GM21423 (cell line): ENCODE measurements at regions not wholly inside any gene's neighbourhood (a gene's known extent, or its start where the extent isn't known, plus 50 kb on each side); places are given as distances from the start of the nearest gene placed in this dataset.
"Not testable (repeated sequence)": the region's sequence is repeated elsewhere in the genome, so short reads cannot be mapped to it uniquely, and the experiment has no call there.

Source experiments
- ATAC-seq: cut with Tn5 transposase; IDR thresholded peaks from one replicate; pipeline ENCODE4 v1.9.1; 2021; ENCODE audit warnings: mild to moderate bottlenecking, moderate library complexity; ENCODE audit not compliant: unreplicated experiment

DNA sequence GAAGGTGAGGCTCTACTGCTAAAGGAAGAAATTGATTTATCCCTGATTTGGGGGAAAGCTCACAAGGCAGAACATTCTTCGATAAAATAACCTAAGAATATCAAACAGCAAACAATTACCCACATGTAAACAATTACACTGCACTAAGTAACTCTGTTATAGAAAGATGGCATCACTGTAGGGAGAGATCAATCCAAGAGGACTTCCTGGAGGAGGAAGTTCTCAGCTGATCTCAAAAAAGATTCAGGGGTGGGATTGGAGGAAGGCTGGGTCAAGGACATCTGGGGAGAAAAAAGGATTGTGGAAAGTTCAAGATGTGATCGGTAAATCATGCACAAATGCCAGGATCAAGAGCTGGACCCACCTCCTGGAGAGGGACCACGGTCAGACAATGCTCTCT is 361.0 kb upstream of the SULF2 start:
- ATAC-seq, result no peak

DNA sequence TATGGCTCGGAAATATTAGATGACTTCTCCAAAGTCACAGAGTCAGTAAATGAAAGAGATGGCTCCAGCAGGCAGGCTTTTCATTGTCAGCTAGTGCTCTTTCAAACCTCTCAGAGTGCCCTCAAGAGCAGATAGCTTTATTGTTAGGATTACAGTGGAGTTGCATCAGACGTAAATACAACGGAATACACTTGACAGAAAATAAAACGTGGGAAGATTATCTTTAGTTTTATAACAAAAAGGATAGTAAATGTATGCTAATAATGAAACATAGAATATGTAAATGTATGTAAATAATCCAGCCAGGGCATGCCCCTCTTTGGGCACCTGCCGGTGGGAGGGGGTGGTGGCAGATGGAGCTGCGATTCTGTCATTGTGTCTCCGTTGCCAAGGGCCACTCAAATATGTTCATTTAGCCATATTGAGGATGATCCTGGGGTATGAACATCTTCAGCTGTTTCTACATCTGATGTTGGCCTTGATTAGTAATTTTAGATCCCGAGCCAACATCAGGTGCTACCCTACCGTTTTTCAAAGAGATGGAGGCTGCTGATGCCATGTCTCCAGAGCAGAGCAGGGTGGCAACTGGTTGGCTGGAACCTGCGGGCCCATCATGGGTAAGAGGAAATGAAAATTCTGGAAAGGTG is 358.3 kb upstream of the SULF2 start:
- ATAC-seq, result no peak

DNA sequence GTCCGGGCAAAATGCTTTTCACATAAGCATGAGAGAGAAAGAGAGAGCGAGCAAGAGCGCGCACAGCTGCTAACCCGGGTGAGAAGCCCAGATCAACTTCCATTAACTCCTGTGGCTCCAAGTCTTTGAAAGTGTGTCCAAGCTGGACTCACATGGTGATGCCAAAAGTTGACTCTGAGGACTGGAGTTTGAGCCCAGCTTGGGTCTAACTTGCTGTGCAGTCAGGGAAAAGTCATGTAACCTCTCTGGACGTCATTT is 357.2 kb upstream of the SULF2 start:
- ATAC-seq, result no peak

DNA sequence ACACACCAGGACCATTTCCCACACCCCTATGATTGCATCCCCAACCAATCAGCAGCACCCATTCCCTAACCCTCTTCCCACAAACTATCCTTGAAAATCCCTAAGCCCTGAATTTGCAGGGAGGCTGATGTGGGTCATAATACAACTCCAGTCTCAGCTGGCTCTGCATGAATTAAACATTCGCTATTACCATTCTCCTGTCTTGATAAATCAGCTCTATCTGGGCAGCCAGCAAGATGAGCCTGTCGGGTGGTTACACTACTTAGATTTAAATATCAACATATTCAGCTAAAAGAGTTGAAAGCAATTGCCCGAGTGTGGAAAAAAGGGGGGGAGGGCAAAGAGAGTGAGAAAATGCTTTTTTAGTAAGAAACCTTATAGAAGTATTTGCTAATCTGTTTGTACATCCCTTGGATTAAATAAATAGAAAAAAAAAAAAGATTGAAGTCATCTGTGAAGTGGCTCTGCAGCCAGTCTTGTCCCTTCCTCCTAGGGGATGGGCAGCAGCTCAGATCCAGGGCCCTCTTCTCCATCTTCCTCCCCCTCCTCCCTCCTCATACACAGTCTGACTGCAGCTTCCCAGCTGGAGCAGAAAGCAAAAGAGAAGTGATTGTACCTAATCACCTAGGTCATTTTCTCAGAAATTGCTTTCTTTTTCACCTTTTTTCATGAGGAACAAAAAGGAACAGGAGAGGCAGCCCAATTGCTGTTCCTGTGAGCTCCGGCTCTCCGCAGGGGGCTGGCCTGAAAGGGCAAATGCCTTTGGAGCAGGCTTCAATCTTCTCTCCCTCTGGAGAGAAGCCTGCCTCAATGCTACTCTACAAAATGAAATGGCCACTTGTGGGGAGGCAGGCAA is 356.6 kb upstream of the SULF2 start:
- ATAC-seq, result no peak

DNA sequence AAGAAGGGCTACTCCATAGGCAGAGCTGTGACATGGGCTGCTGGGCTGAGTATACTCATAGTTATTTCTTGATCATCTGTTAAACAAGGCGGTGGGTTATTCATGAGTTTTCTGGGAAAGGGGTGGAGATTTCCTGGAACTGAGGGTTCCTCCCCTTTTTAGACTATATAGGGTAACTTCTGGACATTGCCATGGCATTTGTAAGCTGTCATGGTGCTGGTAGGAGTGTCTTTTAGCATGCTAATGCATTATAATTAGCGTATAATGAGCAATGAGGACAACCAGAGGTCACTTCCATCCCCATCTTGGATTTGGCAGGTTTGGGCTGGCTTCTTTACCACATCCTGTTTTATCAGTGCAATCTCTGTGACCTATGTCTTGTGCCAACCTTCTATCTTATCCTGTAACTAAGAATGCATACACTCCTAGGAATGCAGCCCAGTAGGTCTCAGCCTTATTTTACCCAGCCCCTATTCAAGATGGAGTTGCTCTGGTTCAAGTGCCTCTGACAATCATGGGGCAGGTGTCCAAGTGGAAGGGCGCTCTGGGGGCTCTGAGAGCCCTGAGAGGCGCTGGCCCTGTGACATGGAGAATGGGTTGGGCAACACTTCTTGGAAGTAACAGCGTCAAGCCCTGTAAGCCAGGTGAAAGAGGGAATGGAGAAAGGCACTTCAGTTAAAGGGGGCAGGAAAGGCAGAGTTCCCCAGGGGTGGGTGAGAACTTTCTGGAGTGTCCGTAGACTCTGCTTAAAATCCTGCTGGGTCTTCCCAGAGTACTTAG is 354.2 kb upstream of the SULF2 start:
- no peak for ATAC-seq

DNA sequence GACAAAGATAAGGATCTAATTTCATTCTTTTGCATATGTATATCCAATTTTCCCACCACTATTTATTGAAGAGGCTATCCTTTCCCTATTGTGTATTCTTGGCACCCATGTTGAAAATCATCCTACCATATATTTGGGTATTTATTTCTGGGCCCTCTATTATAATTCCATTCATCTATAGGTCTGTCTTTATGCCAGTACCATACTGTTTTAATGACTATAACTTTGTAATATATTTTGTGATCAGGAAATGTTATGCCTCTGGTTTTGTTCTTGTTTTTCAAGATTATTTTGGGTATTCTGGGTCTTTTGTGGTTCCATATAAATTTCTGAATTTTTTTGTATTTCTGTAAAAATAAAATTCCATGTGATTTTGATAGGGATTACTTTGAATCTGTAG is 347.6 kb upstream of the SULF2 start:
- no peak for ATAC-seq

DNA sequence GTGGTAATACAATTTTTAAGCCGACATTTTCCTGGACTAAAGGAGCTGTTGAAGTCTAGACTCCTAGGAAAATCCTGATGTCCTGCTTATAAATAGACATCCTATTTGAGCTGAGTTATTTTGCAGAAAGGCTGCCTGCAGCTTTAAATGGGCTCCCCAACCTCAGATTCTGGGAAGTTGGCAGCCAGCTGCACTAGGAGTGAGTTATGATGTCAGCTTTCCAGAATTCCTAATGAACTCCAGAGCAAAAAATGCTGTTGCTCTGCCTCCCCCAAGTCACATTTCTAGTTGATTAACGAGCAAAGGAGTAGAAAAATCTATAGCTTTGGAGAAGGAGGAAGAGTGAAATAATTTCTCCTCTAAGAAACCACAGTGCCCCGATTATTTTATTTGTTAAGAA is 346.3 kb upstream of the SULF2 start:
- ATAC-seq, result no peak

DNA sequence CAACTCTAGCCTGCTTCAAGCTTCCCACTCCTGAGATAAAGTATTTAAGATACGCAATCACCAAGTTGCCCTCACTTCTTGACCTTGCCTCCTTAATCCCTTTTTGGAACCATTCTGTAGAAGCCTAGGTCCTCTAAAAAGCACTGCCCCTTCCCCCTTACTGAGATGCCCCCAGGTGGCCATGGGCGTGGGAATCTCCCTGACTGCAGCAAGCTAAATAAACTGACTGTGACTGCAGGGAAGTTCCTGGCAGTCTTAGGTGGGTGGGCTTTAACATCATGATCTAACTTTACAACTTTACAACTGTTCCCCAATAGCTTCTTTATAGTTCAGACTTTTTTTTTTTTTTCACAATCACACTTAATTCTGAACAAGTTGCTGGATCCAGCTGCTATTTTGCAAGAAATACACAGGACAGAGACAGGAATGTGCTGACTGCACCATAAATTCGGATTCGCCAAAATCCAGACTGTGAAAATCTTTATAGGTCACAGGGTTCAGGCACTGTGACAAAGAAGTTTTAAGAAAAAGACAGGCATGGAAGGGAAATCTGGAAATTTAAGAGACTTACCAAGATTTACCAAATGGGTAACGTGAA is 344.2 kb upstream of the SULF2 start:
- ATAC-seq, result no peak

DNA sequence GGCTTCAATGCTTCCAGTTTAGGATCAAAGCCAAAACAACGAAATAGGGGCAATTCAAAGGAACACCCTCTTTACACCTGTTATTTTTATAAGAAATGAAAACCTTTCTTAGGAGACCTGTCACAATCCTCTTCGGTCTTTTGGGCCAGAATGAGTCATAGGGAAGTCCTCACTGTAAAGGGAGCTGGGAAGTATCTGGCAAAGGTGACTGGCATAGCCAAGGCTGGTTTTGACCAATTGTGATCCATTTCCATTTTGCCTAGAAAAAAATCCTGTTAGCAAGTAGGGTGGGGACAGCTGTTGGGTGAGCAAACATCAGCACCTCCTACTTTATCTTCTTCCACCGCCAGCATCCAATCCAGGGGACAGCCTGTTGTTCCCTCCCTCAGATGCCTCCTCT is 343.2 kb upstream of the SULF2 start:
- no peak for ATAC-seq

DNA sequence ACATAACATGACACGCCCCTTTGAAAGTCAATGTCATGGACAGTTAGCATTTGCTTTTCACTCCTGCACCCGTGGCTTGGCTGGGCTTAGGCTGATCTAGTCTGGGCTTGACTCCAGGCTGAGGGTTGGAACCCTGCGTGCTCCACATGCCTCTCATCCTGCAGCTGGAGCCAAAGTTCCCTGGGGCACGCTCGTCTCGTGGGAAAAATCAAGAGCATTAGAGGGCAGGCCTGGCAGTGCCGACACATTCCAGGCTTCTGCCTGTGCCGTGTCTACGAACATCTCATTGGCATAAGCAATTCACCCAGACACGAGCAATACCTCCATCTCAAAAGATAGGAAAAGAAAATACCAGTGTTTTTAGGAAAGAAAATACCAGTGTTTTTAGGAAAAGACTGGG is 342.7 kb upstream of the SULF2 start:
- ATAC-seq, result not testable (repeated sequence)

DNA sequence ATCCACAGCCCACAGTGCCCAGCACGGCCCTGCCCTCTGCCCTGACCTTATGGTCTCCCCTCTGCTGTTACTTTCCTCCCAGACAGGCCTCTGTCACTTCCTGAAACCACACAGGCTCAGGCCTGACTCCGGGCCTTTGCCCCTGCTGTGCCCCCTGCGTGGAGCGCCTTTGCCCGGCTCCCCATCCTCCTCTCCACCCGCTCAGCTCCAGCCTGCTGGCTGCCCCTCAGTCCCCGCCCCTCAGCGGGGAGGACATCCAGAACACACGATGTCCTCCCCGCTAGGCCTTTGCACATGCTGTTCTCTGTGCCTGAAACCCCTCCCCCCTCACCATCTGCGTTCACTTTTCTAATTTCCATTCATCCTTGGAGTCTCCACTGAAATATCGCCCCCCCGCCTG is 341.9 kb upstream of the SULF2 start:
- ATAC-seq, result not testable (repeated sequence)

DNA sequence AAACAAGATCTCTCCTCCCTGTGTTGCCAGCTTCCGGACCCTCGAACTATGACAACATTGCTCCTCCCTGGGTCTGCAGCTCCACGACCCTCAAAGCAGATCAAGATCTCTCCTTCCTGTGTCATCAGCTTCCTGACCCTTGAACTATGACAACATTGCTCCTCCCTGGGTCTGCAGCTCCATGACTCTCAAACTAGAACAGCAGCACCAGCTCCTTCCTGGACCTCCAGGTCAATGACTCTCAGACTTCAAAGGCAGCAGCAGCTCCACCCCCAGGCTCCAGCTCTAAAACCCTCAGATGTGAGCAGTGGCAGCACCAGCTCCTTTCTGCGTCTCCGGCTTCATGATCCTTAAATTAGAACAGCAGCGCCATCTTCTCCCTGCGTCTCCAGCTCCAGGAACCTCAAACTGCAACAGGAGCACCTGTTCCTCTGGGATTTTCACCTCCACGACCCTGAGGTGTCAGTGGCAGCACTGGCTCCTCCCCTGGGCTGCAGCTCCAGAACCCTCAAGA is 341.0 kb upstream of the SULF2 start:
- no peak for ATAC-seq

DNA sequence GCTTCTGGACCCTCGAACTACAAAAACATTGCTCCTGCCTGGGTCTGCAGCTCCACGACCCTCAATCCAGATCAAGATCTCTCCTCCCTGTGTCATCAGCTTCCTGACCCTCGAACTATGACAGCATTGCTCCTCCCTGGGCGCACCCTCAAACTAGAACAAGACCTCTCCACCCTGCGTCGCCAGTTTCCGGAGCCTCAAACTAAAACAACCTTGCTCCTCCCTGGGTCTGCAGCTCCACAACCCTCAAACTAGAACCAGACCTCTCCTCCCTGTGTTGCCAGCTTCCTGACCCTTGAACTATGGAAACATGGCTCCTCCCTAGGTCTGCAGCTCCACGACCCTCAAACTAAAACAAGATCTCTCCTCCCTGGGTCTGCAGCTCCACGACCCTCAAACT is 339.7 kb upstream of the SULF2 start:
- ATAC-seq, result no peak

DNA sequence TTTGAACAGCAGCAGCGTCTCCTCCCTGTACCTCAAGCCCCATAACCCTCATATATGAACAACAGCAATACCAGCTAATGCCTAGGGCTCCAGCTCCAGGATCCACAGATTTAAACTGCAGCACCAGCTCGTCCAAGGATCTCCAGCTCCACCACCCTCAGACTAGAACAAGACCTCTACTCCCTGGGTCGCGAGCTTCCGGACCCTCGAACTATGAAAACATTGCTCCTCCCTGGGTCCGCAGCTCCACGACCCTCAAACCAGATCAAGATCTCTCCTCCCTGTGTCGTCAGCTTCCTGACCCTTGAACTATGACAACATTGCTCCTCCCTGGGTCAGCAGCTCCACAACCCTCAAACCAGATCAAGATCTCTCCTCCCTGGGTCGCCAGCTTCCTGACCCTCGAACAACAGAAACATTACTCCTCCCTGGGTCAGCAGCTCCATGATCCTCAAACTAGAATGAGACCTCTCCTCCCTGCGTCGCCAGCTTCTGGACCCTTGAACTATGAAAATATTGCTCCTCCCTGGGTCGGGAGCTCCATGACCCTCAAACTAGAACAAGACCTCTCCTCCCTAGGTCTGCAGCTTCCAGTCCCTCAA is 339.0 kb upstream of the SULF2 start:
- no peak for ATAC-seq

DNA sequence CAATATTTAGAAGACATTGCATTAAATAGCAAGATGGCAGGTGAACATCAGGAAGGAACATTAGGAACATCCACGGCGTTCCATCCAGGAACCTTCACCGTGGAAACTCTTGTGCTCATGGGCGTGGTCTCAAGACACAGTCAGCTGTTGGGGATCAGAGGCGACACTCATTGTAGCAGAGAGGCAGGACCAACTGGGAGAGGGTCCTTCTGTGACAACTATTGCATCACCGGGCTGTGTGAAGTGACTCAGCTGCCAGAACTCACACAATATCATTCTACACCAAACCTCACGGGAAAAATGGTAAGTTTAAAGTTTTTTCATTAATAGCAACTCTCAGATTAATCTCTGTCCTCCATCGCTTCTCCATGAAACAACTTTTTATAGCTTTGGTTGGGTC is 334.8 kb upstream of the SULF2 start:
- ATAC-seq, result no peak

DNA sequence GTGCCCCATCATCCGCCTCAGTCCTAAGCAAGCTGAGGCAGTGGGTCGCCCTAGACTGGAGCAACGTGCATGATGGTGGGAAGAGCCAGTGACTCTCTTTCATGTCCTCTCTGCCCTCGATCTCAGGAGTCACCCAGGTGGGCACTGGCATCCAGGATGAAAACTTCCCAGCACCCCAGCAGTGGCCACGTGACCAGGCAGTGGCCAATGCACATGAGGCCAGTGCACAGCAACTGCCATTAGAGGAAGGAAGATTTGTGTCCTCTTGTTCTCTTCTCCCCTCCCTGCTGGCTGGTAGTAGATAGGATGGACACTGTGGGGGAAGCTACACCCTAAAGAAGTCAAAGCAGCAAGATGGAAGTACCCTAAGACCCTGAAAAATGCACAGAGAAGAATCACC is 334.1 kb upstream of the SULF2 start:
- not testable (repeated sequence) for ATAC-seq

DNA sequence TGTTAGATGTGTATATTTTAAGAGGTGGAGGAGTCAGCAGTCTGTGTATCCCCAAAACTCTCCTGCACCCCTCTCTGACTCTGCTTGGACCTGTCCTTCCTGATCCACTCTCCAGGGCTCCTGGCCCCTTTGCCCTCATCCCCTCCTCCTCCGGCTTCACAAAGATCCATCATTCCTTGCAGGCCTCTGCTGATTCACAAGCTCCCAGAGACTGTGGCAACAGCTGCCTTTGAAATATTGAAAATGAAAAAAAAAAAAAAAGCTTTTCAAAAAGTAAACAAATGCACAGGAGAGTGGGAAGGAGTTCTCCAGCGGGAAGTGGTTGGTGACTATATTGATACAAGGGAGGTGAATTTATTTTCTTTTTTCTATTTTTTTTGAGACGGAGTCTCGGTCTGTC is 330.2 kb upstream of the SULF2 start:
- no peak for ATAC-seq

DNA sequence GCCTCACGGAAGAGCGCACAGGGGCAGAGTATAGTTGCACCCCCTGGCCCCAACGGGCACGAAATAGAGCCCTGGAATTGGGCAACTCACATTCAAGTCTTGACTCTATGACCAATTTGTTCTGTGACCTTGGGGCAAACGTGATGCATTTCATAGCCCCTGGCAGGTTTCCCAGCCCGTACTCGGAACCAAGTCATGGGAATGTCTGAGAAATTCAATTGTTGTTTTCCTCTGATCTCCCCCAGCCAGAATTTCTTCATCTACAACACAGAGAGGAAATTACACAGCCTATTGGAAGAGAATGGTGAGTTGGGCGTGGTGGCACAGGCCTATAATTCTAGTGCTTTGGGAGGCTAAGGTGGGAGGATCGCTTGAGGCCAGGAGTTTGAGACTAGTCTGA is 322.3 kb upstream of the SULF2 start:
- ATAC-seq, result no peak

DNA sequence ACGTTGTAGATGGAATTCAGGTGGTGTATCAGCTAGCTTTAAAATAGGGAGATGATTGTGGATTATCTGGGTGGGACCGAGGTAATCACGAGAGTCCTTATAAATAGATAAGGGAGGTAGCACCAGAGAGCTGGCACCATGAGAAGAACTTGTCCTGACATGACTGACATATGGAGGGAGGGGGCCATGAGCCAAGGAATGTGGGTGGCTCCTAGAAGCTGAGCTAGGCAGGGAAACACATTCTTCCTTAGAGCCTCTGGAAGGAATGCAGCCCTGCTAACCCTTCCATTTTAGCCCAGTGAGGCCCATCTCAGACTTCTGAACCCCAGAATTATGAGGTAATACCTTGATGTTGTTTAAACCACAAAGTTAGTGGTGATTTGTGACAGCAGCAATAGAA is 321.1 kb upstream of the SULF2 start:
- no peak for ATAC-seq

DNA sequence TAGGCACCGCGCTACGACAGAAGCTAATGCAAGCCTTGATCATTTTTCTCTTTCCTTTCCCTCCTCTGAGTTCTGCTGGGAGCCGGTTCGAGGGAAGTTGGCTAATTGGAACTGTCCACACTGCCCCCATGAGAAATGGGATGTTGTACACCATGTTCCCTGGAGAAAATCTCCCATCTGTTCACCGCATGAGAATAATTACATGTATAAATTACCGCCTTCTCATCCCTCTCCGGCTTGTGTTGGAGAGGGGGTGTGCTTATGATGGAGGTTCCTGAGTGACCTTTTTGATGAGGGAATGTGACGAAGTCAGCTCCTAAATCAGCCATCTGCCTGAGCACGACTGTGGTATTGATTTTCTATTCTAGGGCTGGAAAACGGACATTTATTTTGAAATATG is 320.2 kb upstream of the SULF2 start:
- ATAC-seq, result no peak
